HCT116 (cell line): ENCODE measurements at regions not wholly inside any gene's neighbourhood (a gene's known extent, or its start where the extent isn't known, plus 50 kb on each side); places are given as distances from the start of the nearest gene placed in this dataset.

Source experiments
- ATAC-seq: fragments of 200-7000 bp; cut with Tn5 transposase; 2 replicates; pipeline ENCODE4 v1.9.1; 2020; ENCODE audit warnings: mild to moderate bottlenecking, moderate library complexity
- BruUV-seq: library from RNA; stranded (reverse); fragments of 400-500 nt; replicated peaks from 2 replicates; lab custom pipeline; 2021; lab: Mats Ljungman, UMichigan
- CTCF ChIA-PET: fragments of 300-600 bp; sonication (Branson Sonifier 250); formaldehyde crosslinking; loops from one replicate; lab custom pipeline; 2021; ENCODE audit warnings: antibody characterized with exemption; lab: Charles Lee
- POLR2A ChIA-PET: fragments of 300-600, 350-600 bp; sonication (Branson Sonifier 250); formaldehyde crosslinking; loops from one replicate; lab custom pipeline; 2021; ENCODE audit warnings: antibody characterized with exemption; lab: Charles Lee
- RAD21 ChIA-PET, 2 experiments: fragments of 300-600 bp; sonication (Branson Sonifier 250); formaldehyde crosslinking; loops; one replicate each; lab custom pipeline; 2023; ENCODE audit warnings: low total read pairs in 2 of 2; ENCODE audit not compliant: uncharacterized antibody in 2 of 2, unreplicated experiment in 2 of 2, low non-redundant PET in 1 of 2; lab: Charles Lee
- DNase-seq: peaks from one replicate; pipeline ENCODE4 v3.0.0-alpha.2; 2010; ENCODE audit warnings: low read depth, low spot score
- H2AFZ ChIP-seq: fragments of 200-600 bp; shearing (Covaris generic), sonication (generic); 2 replicates; pipeline ENCODE4 v1.6.1; 2017; ENCODE audit warnings: low read depth, mixed run types, mixed read lengths, antibody characterized with exemption, low read length; ENCODE audit not compliant: poor library complexity, severe bottlenecking
- H3K27ac ChIP-seq: 2 replicates; pipeline ENCODE4 v1.5.1; 2012; ENCODE audit warnings: low read depth, low read length
- H3K27me3 ChIP-seq: fragments of 200-600 bp; sonication (generic); 2 replicates; pipeline ENCODE4 v1.6.1; 2016; ENCODE audit warnings: mixed run types, low read length, mixed read lengths; ENCODE audit not compliant: insufficient read depth
- H3K36me3 ChIP-seq, 2 experiments: fragments of 200-500 bp in 1 of 2; fragments of 200-600 bp in 1 of 2; sonication (Bioruptor generic) in 1 of 2; sonication (generic) in 1 of 2; 2 replicates each; pipeline versions ENCODE4 v1.5.1 to v1.6.1; 2014 to 2016; ENCODE audit warnings: low read length in 2 of 2, inconsistent platforms in 1 of 2, mixed read lengths in 1 of 2, mixed run types in 1 of 2; ENCODE audit not compliant: insufficient read depth in 2 of 2, control insufficient read depth in 1 of 2
- H3K4me1 ChIP-seq, 2 experiments: fragments of 200-600 bp in 1 of 2; sonication (generic) in 1 of 2; 2 replicates each; pipeline versions ENCODE4 v1.5.1 to v1.6.1; 2012 to 2017; ENCODE audit warnings: low read length in 2 of 2, inconsistent platforms in 1 of 2, mild to moderate bottlenecking in 1 of 2, mixed read lengths in 1 of 2, mixed run types in 1 of 2, moderate library complexity in 1 of 2; ENCODE audit not compliant: insufficient read depth in 2 of 2, control insufficient read depth in 1 of 2
- H3K4me2 ChIP-seq: fragments of 200-600 bp; sonication (generic); 2 replicates; pipeline ENCODE4 v1.6.1; 2017; ENCODE audit warnings: mixed run types, low read length, mixed read lengths
- H3K4me3 ChIP-seq, 2 experiments: fragments of 200-600 bp in 1 of 2; sonication (generic) in 1 of 2; replicated peaks in 1 of 2; 2 replicates each; pipeline ENCODE4 v1.5.1; 2011 to 2016; ENCODE audit warnings: low read length in 2 of 2, control low read depth in 1 of 2, low read depth in 1 of 2, mild to moderate bottlenecking in 1 of 2, mixed read lengths in 1 of 2, mixed run types in 1 of 2
- H3K79me2 ChIP-seq: fragments of 200-600 bp; sonication (generic); 2 replicates; pipeline ENCODE4 v1.6.1; 2017; ENCODE audit warnings: mild to moderate bottlenecking, mixed run types, low read length, moderate library complexity, mixed read lengths; ENCODE audit not compliant: insufficient read depth
- H3K9ac ChIP-seq: fragments of 200-600 bp; sonication (generic); 2 replicates; pipeline ENCODE4 v1.6.1; 2016; ENCODE audit warnings: low read length, mixed read lengths
- H3K9me2 ChIP-seq: fragments of 200-600 bp; sonication (generic), shearing (Covaris generic); 2 replicates; pipeline ENCODE4 v1.6.1; 2017; ENCODE audit warnings: mixed run types, mild to moderate bottlenecking, moderate library complexity; ENCODE audit not compliant: insufficient read depth
- H3K9me3 ChIP-seq, 2 experiments: fragments of 200-500 bp in 1 of 2; fragments of 200-600 bp in 1 of 2; sonication (Bioruptor generic) in 1 of 2; sonication (generic) in 1 of 2; 2 replicates each; pipeline ENCODE4 v1.6.1; 2014 to 2017; ENCODE audit warnings: low read length in 2 of 2, mixed read lengths in 2 of 2, inconsistent platforms in 1 of 2, low read depth in 1 of 2, mild to moderate bottlenecking in 1 of 2, mixed run types in 1 of 2, moderate library complexity in 1 of 2; ENCODE audit not compliant: control insufficient read depth in 1 of 2, insufficient read depth in 1 of 2
- H4K20me1 ChIP-seq: fragments of 200-600 bp; sonication (generic), shearing (Covaris generic); 2 replicates; pipeline ENCODE4 v1.6.1; 2017; ENCODE audit warnings: mixed run types, mild to moderate bottlenecking, moderate library complexity; ENCODE audit not compliant: insufficient read depth
- ATF3 ChIP-seq: IDR thresholded peaks from 2 replicates; pipeline ENCODE4 v1.6.1; 2012
- CBX3 ChIP-seq: IDR thresholded peaks from 2 replicates; pipeline ENCODE4 v1.6.1; 2012; ENCODE audit warnings: low read depth
- ELF1 ChIP-seq: IDR thresholded peaks from 2 replicates; pipeline ENCODE4 v1.6.1; 2012; ENCODE audit warnings: low read depth, borderline replicate concordance
- EZH2 ChIP-seq: fragments of 200-600 bp; sonication (generic); IDR thresholded peaks from 2 replicates; pipeline ENCODE4 v1.6.1; 2017; ENCODE audit warnings: antibody characterized with exemption, mixed run types
- FOSL1 ChIP-seq: IDR thresholded peaks from 2 replicates; pipeline ENCODE4 v1.6.1; 2012; ENCODE audit warnings: low read depth
- POLR2AphosphoS5 ChIP-seq: IDR thresholded peaks from 2 replicates; pipeline ENCODE4 v1.6.1; 2011; ENCODE audit warnings: mild to moderate bottlenecking, low read depth, low read length, moderate library complexity
- RAD21 ChIP-seq: IDR thresholded peaks from 2 replicates; pipeline ENCODE4 v1.6.1; 2012; ENCODE audit warnings: low read depth, mild to moderate bottlenecking
- SRF ChIP-seq: IDR thresholded peaks from 2 replicates; pipeline ENCODE4 v1.6.1; 2012; ENCODE audit warnings: low read depth
- TCF7L2 ChIP-seq: IDR thresholded peaks from 2 replicates; pipeline ENCODE4 v1.7.0; 2011; ENCODE audit warnings: borderline replicate concordance, inconsistent platforms; ENCODE audit not compliant: insufficient read depth, insufficient read length; ENCODE audit errors: extremely low read depth
- YY1 ChIP-seq: IDR thresholded peaks from 2 replicates; pipeline ENCODE4 v1.6.1; 2011; ENCODE audit warnings: low read length, low read depth, moderate library complexity, mild to moderate bottlenecking; ENCODE audit not compliant: insufficient replicate concordance; ENCODE audit errors: extremely low read depth
- ZFX ChIP-seq: fragments of 450-650 bp; IDR thresholded peaks from 2 replicates; pipeline ENCODE4 v1.6.1; 2017
- ZNF274 ChIP-seq: fragments of 200-500 bp; sonication (Bioruptor generic); IDR thresholded peaks from 2 replicates; pipeline ENCODE4 v1.6.1; 2014; ENCODE audit warnings: mild to moderate bottlenecking, low read depth, low read length, inconsistent platforms
- intact Hi-C: fragments of 100-400 bp; cut with micrococcal nuclease; formaldehyde crosslinking; loops from 2 replicates; pipeline ENCODE4 v1.10.0; 2022
- TF ChIP-seq, protein P1 (sequence below): IDR thresholded peaks from 2 replicates; pipeline ENCODE4 v1.6.1; 2012; ENCODE audit warnings: low read depth
- TF ChIP-seq, protein P2 (sequence below), 3 experiments: fragments of 200-600 bp in 1 of 3; sonication (generic) in 1 of 3; IDR thresholded peaks in 2 of 3; conservative IDR thresholded peaks in 1 of 3; 2 replicates each; pipeline ENCODE4 v1.5.1; 2012 to 2017; ENCODE audit warnings: low read depth in 2 of 3, low read length in 2 of 3, antibody characterized with exemption in 1 of 3, borderline replicate concordance in 1 of 3, control low read depth in 1 of 3, mild to moderate bottlenecking in 1 of 3, mixed read lengths in 1 of 3, mixed run types in 1 of 3, moderate library complexity in 1 of 3; ENCODE audit not compliant: insufficient read depth in 1 of 3

DNA sequence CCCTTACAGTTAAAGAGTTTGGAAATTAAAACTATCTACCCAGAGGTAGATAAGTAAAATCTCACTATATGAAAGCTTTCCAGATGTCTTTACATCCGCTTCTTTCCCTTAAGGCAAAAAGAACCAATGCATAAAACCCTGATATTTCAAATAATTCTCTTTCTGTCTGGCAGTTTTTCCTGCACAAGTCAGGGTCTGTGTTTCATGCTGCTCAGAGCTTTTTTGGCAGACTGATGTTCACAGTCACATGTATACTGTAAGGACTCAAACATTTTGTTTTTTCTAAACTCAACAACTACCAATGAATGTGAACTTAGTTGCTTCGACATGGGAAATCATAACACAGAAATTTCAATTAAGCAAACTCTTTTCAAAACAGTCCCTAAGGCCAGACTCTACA, 988.4 kb downstream of the EPHA3 start:
- TF ChIP-seq RAD21: no peak
- TF ChIP-seq POLR2AphosphoS5: no peak
- TF ChIP-seq ZFX: no peak
- TF ChIP-seq SRF: no peak
- no peak for TF ChIP-seq CBX3
- no peak for TF ChIP-seq ATF3
- no peak for TF ChIP-seq YY1
- no peak for TF ChIP-seq TCF7L2
- TF ChIP-seq ELF1: no peak
- TF ChIP-seq ZNF274: no peak
- TF ChIP-seq, protein P1, sequence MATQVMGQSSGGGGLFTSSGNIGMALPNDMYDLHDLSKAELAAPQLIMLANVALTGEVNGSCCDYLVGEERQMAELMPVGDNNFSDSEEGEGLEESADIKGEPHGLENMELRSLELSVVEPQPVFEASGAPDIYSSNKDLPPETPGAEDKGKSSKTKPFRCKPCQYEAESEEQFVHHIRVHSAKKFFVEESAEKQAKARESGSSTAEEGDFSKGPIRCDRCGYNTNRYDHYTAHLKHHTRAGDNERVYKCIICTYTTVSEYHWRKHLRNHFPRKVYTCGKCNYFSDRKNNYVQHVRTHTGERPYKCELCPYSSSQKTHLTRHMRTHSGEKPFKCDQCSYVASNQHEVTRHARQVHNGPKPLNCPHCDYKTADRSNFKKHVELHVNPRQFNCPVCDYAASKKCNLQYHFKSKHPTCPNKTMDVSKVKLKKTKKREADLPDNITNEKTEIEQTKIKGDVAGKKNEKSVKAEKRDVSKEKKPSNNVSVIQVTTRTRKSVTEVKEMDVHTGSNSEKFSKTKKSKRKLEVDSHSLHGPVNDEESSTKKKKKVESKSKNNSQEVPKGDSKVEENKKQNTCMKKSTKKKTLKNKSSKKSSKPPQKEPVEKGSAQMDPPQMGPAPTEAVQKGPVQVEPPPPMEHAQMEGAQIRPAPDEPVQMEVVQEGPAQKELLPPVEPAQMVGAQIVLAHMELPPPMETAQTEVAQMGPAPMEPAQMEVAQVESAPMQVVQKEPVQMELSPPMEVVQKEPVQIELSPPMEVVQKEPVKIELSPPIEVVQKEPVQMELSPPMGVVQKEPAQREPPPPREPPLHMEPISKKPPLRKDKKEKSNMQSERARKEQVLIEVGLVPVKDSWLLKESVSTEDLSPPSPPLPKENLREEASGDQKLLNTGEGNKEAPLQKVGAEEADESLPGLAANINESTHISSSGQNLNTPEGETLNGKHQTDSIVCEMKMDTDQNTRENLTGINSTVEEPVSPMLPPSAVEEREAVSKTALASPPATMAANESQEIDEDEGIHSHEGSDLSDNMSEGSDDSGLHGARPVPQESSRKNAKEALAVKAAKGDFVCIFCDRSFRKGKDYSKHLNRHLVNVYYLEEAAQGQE: no peak
- no peak for TF ChIP-seq FOSL1
- TF ChIP-seq, protein P2, sequence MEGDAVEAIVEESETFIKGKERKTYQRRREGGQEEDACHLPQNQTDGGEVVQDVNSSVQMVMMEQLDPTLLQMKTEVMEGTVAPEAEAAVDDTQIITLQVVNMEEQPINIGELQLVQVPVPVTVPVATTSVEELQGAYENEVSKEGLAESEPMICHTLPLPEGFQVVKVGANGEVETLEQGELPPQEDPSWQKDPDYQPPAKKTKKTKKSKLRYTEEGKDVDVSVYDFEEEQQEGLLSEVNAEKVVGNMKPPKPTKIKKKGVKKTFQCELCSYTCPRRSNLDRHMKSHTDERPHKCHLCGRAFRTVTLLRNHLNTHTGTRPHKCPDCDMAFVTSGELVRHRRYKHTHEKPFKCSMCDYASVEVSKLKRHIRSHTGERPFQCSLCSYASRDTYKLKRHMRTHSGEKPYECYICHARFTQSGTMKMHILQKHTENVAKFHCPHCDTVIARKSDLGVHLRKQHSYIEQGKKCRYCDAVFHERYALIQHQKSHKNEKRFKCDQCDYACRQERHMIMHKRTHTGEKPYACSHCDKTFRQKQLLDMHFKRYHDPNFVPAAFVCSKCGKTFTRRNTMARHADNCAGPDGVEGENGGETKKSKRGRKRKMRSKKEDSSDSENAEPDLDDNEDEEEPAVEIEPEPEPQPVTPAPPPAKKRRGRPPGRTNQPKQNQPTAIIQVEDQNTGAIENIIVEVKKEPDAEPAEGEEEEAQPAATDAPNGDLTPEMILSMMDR (IDR thresholded peaks at IDR 0.05 in 2 of 3, conservative IDR thresholded peaks at IDR 0.05 in 1 of 3; ENCODE audit: borderline replicate concordance in 1 of 3, insufficient read depth in 1 of 3, low read depth in 2 of 3, low read length in 2 of 3): no peak
- TF ChIP-seq EZH2: no peak
- Histone ChIP-seq H3K9ac (no peak overlapping the region), H3K27ac (no peak overlapping the region), H3K4me2 (no peak overlapping the region), H3K4me1 (no peaks in the 10 kb centered on the region), H4K20me1 (no peaks in the 10 kb centered on the region), H2AFZ (no peak overlapping the region), H3K27me3 (no peaks in the 10 kb centered on the region), H3K4me3 (no peak overlapping the region), H3K79me2 (no peaks in the 10 kb centered on the region), H3K9me3 (peaks cover 0 to 6% of the 10 kb centered on the region in 2 experiments; a peak in 1 of 4 replicates), H3K9me2 (no peaks in the 10 kb centered on the region), H3K36me3 (no peaks in the 10 kb centered on the region)
- no peak for DNase-seq
- BruUV-seq: no TSS peak
- no peak for ATAC-seq
- ChIA-PET POLR2A (no interaction called here), RAD21 (no interaction called here), CTCF (no interaction called here)
- intact Hi-C loops: no loop called here
